H1 (cell line): ENCODE measurements at regions not wholly inside any gene's neighbourhood (a gene's known extent, or its start where the extent isn't known, plus 50 kb on each side); places are given as distances from the start of the nearest gene placed in this dataset.

Experiments used
- CREB1 ChIP-seq: IDR thresholded peaks from 2 replicates; pipeline ENCODE4 v1.6.1; 2012; ENCODE audit warnings: inconsistent platforms
- KDM4A ChIP-seq: IDR thresholded peaks from one replicate; pipeline ENCODE4 v1.7.1; 2012; ENCODE audit warnings: low read depth, mild to moderate bottlenecking, moderate library complexity, low read length, inconsistent platforms; ENCODE audit not compliant: severe bottlenecking
- NRF1 ChIP-seq: IDR thresholded peaks from 2 replicates; pipeline ENCODE4 v1.6.1; 2011; ENCODE audit warnings: mild to moderate bottlenecking, low read depth, low read length, improper control_type of control experiment
- RBBP5 ChIP-seq: IDR thresholded peaks from 2 replicates; pipeline ENCODE4 v1.7.1; 2012; ENCODE audit warnings: low read depth, mild to moderate bottlenecking, inconsistent platforms, low read length, moderate library complexity, borderline replicate concordance
- SP2 ChIP-seq: IDR thresholded peaks from 2 replicates; pipeline ENCODE4 v1.6.1; 2012; ENCODE audit warnings: mild to moderate bottlenecking, low read length, inconsistent platforms
- SRF ChIP-seq: IDR thresholded peaks from 2 replicates; pipeline ENCODE4 v1.6.1; 2011; ENCODE audit warnings: mild to moderate bottlenecking, low read depth, low read length, moderate library complexity
- TAF1 ChIP-seq: IDR thresholded peaks from 2 replicates; pipeline ENCODE4 v1.6.1; 2011; ENCODE audit warnings: mild to moderate bottlenecking, low read depth, low read length

GRCh38 chr9:124118894-124119293, 107.3 kb downstream of the LHX2 start (continued):
- TF ChIP-seq RBBP5: no peak
- no peak for TF ChIP-seq CREB1
- no peak for TF ChIP-seq SRF
- TF ChIP-seq NRF1: no peak
- TF ChIP-seq SP2: no peak
- TF ChIP-seq KDM4A: no peak
- no peak for TF ChIP-seq TAF1
